H1 (cell line): ENCODE measurements at regions not wholly inside any gene's neighbourhood (a gene's known extent, or its start where the extent isn't known, plus 50 kb on each side); places are given as distances from the start of the nearest gene placed in this dataset.

ENCODE experiments used
- CTCF ChIA-PET: fragments of 300-600 bp; sonication (Branson Sonifier 250); formaldehyde crosslinking; loops from one replicate; lab custom pipeline; 2021; ENCODE audit not compliant: partially characterized antibody; lab: Charles Lee
- POLR2A ChIA-PET: fragments of 300-600 bp; sonication (Branson Sonifier 250); formaldehyde crosslinking; loops from one replicate; lab custom pipeline; 2021; ENCODE audit warnings: inconsistent platforms; ENCODE audit not compliant: partially characterized antibody; lab: Charles Lee
- DNase-seq, 2 experiments: peaks; one replicate each; pipeline versions ENCODE4 v3.0.0 to v3.0.0-alpha.2; 2010 to 2022; ENCODE audit warnings: low spot score in 2 of 2, low read depth in 1 of 2, mixed read lengths in 1 of 2
- FAIRE-seq: peaks from 2 replicates; lab custom pipeline; 2011; peaks lifted over from hg19 to GRCh38; lab: Jason Lieb, UNC
- H2AFZ ChIP-seq: 2 replicates; pipeline ENCODE4 v1.8.1; 2012; ENCODE audit warnings: low read length, inconsistent platforms
- H2AK5ac ChIP-seq: 2 replicates; pipeline ENCODE4 v1.6.1; 2013; ENCODE audit warnings: low read depth, low read length
- H2BK120ac ChIP-seq: replicated peaks from 2 replicates; pipeline ENCODE3; 2013; ENCODE audit warnings: low read depth, low read length, inconsistent platforms
- H2BK12ac ChIP-seq: 2 replicates; pipeline ENCODE4 v1.6.1; 2013; ENCODE audit warnings: low read depth, low read length
- H2BK15ac ChIP-seq: 2 replicates; pipeline ENCODE4 v1.6.1; 2013; ENCODE audit warnings: low read length
- H2BK20ac ChIP-seq: 2 replicates; pipeline ENCODE4 v1.6.1; 2013; ENCODE audit warnings: low read length
- H2BK5ac ChIP-seq: 2 replicates; pipeline ENCODE4 v1.6.1; 2013; ENCODE audit warnings: low read depth, low read length
- H3K14ac ChIP-seq: 2 replicates; pipeline ENCODE4 v1.6.1; 2013; ENCODE audit warnings: inconsistent platforms; ENCODE audit not compliant: insufficient read length
- H3K18ac ChIP-seq: 2 replicates; pipeline ENCODE4 v1.6.1; 2013; ENCODE audit warnings: low read length; ENCODE audit errors: extremely low read depth
- H3K23ac ChIP-seq: 2 replicates; pipeline ENCODE4 v1.6.1; 2013; ENCODE audit warnings: inconsistent platforms; ENCODE audit not compliant: insufficient read length
- H3K23me2 ChIP-seq: 2 replicates; pipeline ENCODE4 v1.6.1; 2013; ENCODE audit warnings: low read depth, low read length
- H3K27ac ChIP-seq: 2 replicates; pipeline ENCODE4 v1.6.1; 2011; ENCODE audit warnings: low read depth, low read length, inconsistent platforms
- H3K27me3 ChIP-seq, 4 experiments: replicated peaks in 1 of 4; 1 replicate in 1 of 4; 2 replicates in 3 of 4; pipeline versions ENCODE4 v1.6.1 to v1.8.1; 2011 to 2013; ENCODE audit warnings: low read length in 3 of 4, mild to moderate bottlenecking in 3 of 4, inconsistent platforms in 2 of 4, mixed read lengths in 2 of 4, moderate library complexity in 1 of 4; ENCODE audit not compliant: control insufficient read depth in 3 of 4, insufficient read depth in 3 of 4; ENCODE audit errors: extremely low read depth in 1 of 4
- H3K36me3 ChIP-seq, 4 experiments: 2 replicates each; pipeline versions ENCODE4 v1.6.1 to v1.8.1; 2011 to 2013; ENCODE audit warnings: mild to moderate bottlenecking in 4 of 4, low read length in 3 of 4, moderate library complexity in 2 of 4, control low read depth in 1 of 4, inconsistent platforms in 1 of 4; ENCODE audit not compliant: insufficient read depth in 4 of 4, control insufficient read depth in 2 of 4
- H3K4ac ChIP-seq: replicated peaks from 2 replicates; pipeline ENCODE3; 2013; ENCODE audit warnings: low read length, low read depth, mixed read lengths, inconsistent platforms; ENCODE audit not compliant: insufficient read length
- H3K4me1 ChIP-seq, 4 experiments: replicated peaks in 1 of 4; 1 replicate in 1 of 4; 2 replicates in 3 of 4; pipeline versions ENCODE4 v1.6.1 to v1.8.1; 2011 to 2013; ENCODE audit warnings: low read length in 3 of 4, inconsistent platforms in 2 of 4, mixed read lengths in 1 of 4; ENCODE audit not compliant: insufficient read depth in 4 of 4, control insufficient read depth in 3 of 4
- H3K4me2 ChIP-seq, 2 experiments: 2 replicates each; pipeline versions ENCODE4 v1.6.1 to v1.8.1; 2011 to 2013; ENCODE audit warnings: low read depth in 2 of 2, low read length in 2 of 2, control low read depth in 1 of 2, inconsistent platforms in 1 of 2, mild to moderate bottlenecking in 1 of 2; ENCODE audit not compliant: insufficient read depth in 1 of 2
- H3K4me3 ChIP-seq, 4 experiments: fragments of 200-600, 300-600 bp in 1 of 4; sonication (generic), shearing (Covaris generic), sonication (Bioruptor Twin) in 1 of 4; 2 replicates each; pipeline versions ENCODE4 v1.5.1 to v1.8.1; 2011 to 2016; ENCODE audit warnings: low read length in 4 of 4, low read depth in 3 of 4, control low read depth in 2 of 4, inconsistent platforms in 2 of 4, mild to moderate bottlenecking in 2 of 4, mixed read lengths in 1 of 4, moderate library complexity in 1 of 4; ENCODE audit not compliant: insufficient read depth in 2 of 4; ENCODE audit errors: extremely low read depth in 1 of 4
- H3K56ac ChIP-seq: replicated peaks from 2 replicates; pipeline ENCODE3; 2013; ENCODE audit warnings: low read depth, mild to moderate bottlenecking, mixed read lengths, low read length, inconsistent platforms; ENCODE audit not compliant: insufficient read length
- H3K79me1 ChIP-seq: 2 replicates; pipeline ENCODE4 v1.6.1; 2013; ENCODE audit warnings: low read depth, low read length, control low read depth
- H3K79me2 ChIP-seq, 2 experiments: 2 replicates each; pipeline versions ENCODE4 v1.6.1 to v1.8.1; 2012 to 2013; ENCODE audit warnings: low read length in 2 of 2, mild to moderate bottlenecking in 2 of 2, inconsistent platforms in 1 of 2; ENCODE audit not compliant: insufficient read depth in 2 of 2, control insufficient read depth in 1 of 2
- H3K9ac ChIP-seq, 4 experiments: replicated peaks in 1 of 4; 1 replicate in 1 of 4; 2 replicates in 3 of 4; pipeline versions ENCODE4 v1.6.1 to v1.8.1; 2011 to 2013; ENCODE audit warnings: low read depth in 3 of 4, low read length in 3 of 4, control low read depth in 2 of 4, mild to moderate bottlenecking in 2 of 4, moderate library complexity in 2 of 4, inconsistent platforms in 1 of 4; ENCODE audit errors: extremely low read depth in 1 of 4
- H3K9me3 ChIP-seq, 2 experiments: 2 replicates each; pipeline versions ENCODE4 v1.6.1 to v1.8.1; 2012 to 2013; ENCODE audit warnings: mild to moderate bottlenecking in 2 of 2, moderate library complexity in 2 of 2, control low read depth in 1 of 2, inconsistent platforms in 1 of 2, low read depth in 1 of 2, low read length in 1 of 2, mixed read lengths in 1 of 2; ENCODE audit not compliant: insufficient read depth in 2 of 2
- H4K20me1 ChIP-seq, 2 experiments: replicated peaks in 1 of 2; 2 replicates each; pipeline versions ENCODE3 to v1.8.1; 2011 to 2013; ENCODE audit warnings: inconsistent platforms in 2 of 2, low read length in 2 of 2, mild to moderate bottlenecking in 1 of 2; ENCODE audit not compliant: insufficient read depth in 2 of 2, control insufficient read depth in 1 of 2
- H4K5ac ChIP-seq: 2 replicates; pipeline ENCODE4 v1.6.1; 2013; ENCODE audit warnings: low read length, low read depth, mixed read lengths, inconsistent platforms; ENCODE audit not compliant: insufficient read length
- H4K8ac ChIP-seq: 2 replicates; pipeline ENCODE4 v1.8.0; 2013; ENCODE audit warnings: mild to moderate bottlenecking, moderate library complexity, low read length, inconsistent platforms; ENCODE audit not compliant: insufficient read depth; ENCODE audit errors: extremely low read depth
- H4K91ac ChIP-seq: replicated peaks from 2 replicates; pipeline ENCODE3; 2013; ENCODE audit warnings: low read length, mixed read lengths, inconsistent platforms; ENCODE audit not compliant: insufficient read length
- BACH1 ChIP-seq: IDR thresholded peaks from 2 replicates; pipeline ENCODE4 v1.6.1; 2012; ENCODE audit warnings: low read length, improper control_type of control experiment
- CBX5 ChIP-seq: fragments of 300-800, 300-1000 bp; sonication (generic); IDR thresholded peaks from 2 replicates; pipeline ENCODE4 v1.7.1; 2016; ENCODE audit warnings: antibody characterized with exemption, low read length, low read depth
- EZH2 ChIP-seq: fragments of 200-600 bp; sonication (generic); IDR thresholded peaks from 2 replicates; pipeline ENCODE4 v1.7.1; 2012; ENCODE audit warnings: low read depth, mild to moderate bottlenecking, moderate library complexity, low read length, inconsistent platforms; ENCODE audit not compliant: severe bottlenecking
- POU5F1 ChIP-seq: IDR thresholded peaks from 2 replicates; pipeline ENCODE4 v1.6.1; 2011; ENCODE audit warnings: low read depth, mild to moderate bottlenecking, low read length, moderate library complexity
- RAD21 ChIP-seq, 2 experiments: IDR thresholded peaks in 1 of 2; conservative IDR thresholded peaks in 1 of 2; 2 replicates each; pipeline ENCODE4 v1.6.1; 2011; ENCODE audit warnings: low read depth in 2 of 2, low read length in 2 of 2, improper control_type of control experiment in 1 of 2, inconsistent platforms in 1 of 2, mild to moderate bottlenecking in 1 of 2, moderate library complexity in 1 of 2
- RBBP5 ChIP-seq: IDR thresholded peaks from 2 replicates; pipeline ENCODE4 v1.7.1; 2012; ENCODE audit warnings: low read depth, mild to moderate bottlenecking, inconsistent platforms, low read length, moderate library complexity, borderline replicate concordance
- RNF2 ChIP-seq: fragments of 200-900, 300-1000 bp; sonication (generic); IDR thresholded peaks from 2 replicates; pipeline ENCODE4 v1.7.1; 2016; ENCODE audit warnings: borderline replicate concordance, low read depth, mild to moderate bottlenecking, antibody characterized with exemption, low read length; ENCODE audit not compliant: poor library complexity, severe bottlenecking; ENCODE audit errors: missing control alignments
- SUZ12 ChIP-seq: fragments of 200-600 bp; sonication (generic); IDR thresholded peaks from 2 replicates; pipeline ENCODE4 v1.6.1; 2012; ENCODE audit warnings: mild to moderate bottlenecking, inconsistent platforms, low read length, moderate library complexity, mixed read lengths
- TBP ChIP-seq: IDR thresholded peaks from 2 replicates; pipeline ENCODE4 v1.6.1; 2011; ENCODE audit warnings: low read depth, low read length, improper control_type of control experiment
- YY1 ChIP-seq: IDR thresholded peaks from 2 replicates; pipeline ENCODE4 v1.6.1; 2011; ENCODE audit warnings: low read depth, mild to moderate bottlenecking, low read length
- ZNF274 ChIP-seq: IDR thresholded peaks from 2 replicates; pipeline ENCODE4 v1.7.0; 2012; ENCODE audit warnings: low read length, borderline replicate concordance; ENCODE audit errors: extremely low read depth
- TF ChIP-seq, protein P1 (sequence below): IDR thresholded peaks from 2 replicates; pipeline ENCODE4 v1.6.1; 2012; ENCODE audit warnings: low read length, inconsistent platforms
- TF ChIP-seq, protein P2 (sequence below): IDR thresholded peaks from 2 replicates; pipeline ENCODE4 v1.6.1; 2012; ENCODE audit warnings: inconsistent platforms

DNA sequence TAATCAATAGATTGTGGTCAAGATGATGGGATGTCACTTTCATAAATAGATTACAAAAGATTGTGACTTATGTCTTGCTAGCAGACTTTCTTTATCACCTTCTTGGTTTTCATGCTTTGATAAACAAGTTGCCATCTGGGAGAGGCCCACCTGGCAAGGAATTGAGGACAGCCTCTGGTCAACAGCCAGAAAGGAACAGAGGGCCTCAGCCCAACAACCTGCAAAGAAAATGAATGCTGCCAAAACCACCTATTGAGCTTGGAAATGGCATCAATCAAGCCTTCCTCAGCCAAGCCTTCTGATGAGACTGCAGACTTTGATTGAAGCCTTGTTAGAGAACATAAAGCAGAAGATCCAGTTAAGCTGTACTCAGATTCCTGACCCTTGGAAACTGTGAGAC, 288.6 kb downstream of the SPRY2 start:
- CTCF ChIA-PET = interaction anchor here (0.7 kb wide), 1 partner anchor 18 kb away, joined by 3 read pairs; no protein-coding TSS in a partner anchor
- H3K4me2 ChIP-seq = no peak overlapping the region
- H2AK5ac ChIP-seq = no peak overlapping the region
- TF ChIP-seq POU5F1 = no peak
- TF ChIP-seq RNF2 = no peak
- TF ChIP-seq ZNF274 = no peak
- no peak for TF ChIP-seq RBBP5
- no peak for TF ChIP-seq CBX5
- TF ChIP-seq, protein P1, sequence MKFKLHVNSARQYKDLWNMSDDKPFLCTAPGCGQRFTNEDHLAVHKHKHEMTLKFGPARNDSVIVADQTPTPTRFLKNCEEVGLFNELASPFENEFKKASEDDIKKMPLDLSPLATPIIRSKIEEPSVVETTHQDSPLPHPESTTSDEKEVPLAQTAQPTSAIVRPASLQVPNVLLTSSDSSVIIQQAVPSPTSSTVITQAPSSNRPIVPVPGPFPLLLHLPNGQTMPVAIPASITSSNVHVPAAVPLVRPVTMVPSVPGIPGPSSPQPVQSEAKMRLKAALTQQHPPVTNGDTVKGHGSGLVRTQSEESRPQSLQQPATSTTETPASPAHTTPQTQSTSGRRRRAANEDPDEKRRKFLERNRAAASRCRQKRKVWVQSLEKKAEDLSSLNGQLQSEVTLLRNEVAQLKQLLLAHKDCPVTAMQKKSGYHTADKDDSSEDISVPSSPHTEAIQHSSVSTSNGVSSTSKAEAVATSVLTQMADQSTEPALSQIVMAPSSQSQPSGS = no peak
- TF ChIP-seq SUZ12 = no peak
- no peak for TF ChIP-seq YY1
- TF ChIP-seq, protein P2, sequence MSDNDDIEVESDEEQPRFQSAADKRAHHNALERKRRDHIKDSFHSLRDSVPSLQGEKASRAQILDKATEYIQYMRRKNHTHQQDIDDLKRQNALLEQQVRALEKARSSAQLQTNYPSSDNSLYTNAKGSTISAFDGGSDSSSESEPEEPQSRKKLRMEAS = no peak
- no peak for TF ChIP-seq EZH2
- TF ChIP-seq BACH1 = no peak
- no peak for TF ChIP-seq RAD21 (IDR thresholded peaks at IDR 0.05 in 1 of 2, conservative IDR thresholded peaks at IDR 0.05 in 1 of 2; ENCODE audit: low read depth in 2 of 2, low read length in 2 of 2)
- TF ChIP-seq TBP = no peak

More for the DNA sequence above, 288.6 kb downstream of the SPRY2 start:
- Histone ChIP-seq H3K4me3 (no peak overlapping the region), H2AFZ (no peak overlapping the region), H3K27me3 (no peaks in the 10 kb centered on the region; a peak in 1 of 7 replicates), H3K79me2 (no peaks in the 10 kb centered on the region), H2BK120ac (no peak overlapping the region), H2BK20ac (no peak overlapping the region), H3K4me1 (peaks cover 0 to 4% (median 1%) of the 10 kb centered on the region in 4 experiments; a peak in 2 of 7 replicates), H3K4ac (no peak overlapping the region), H2BK5ac (no peak overlapping the region), H3K23me2 (no peaks in the 10 kb centered on the region), H4K91ac (no peak overlapping the region), H3K79me1 (no peaks in the 10 kb centered on the region), H3K36me3 (no peaks in the 10 kb centered on the region), H2BK15ac (no peak overlapping the region), H3K23ac (no peak overlapping the region), H3K18ac (no peak overlapping the region), H3K9ac (no peak overlapping the region), H2BK12ac (no peak overlapping the region), H3K27ac (no peak overlapping the region), H4K8ac (no peak overlapping the region), H4K20me1 (no peaks in the 10 kb centered on the region), H3K9me3 (no peaks in the 10 kb centered on the region), H3K14ac (no peak overlapping the region), H3K56ac (no peak overlapping the region), H4K5ac (no peak overlapping the region)
- FAIRE-seq (no peak), DNase-seq (no peak)
- POLR2A ChIA-PET = no interaction called here
